Neural progenitor cell (in vitro differentiated cells): ENCODE measurements at regions not wholly inside any gene's neighbourhood (a gene's known extent, or its start where the extent isn't known, plus 50 kb on each side); places are given as distances from the start of the nearest gene placed in this dataset.

ENCODE experiments used
- CTCF ChIP-seq: fragments of 200-600 bp; sonication (generic); IDR thresholded peaks from 2 replicates; pipeline ENCODE4 v1.5.1; 2017; ENCODE audit warnings: antibody characterized with exemption, mild to moderate bottlenecking
- EZH2 ChIP-seq: fragments of 200-600 bp; sonication (generic); IDR thresholded peaks from 2 replicates; pipeline ENCODE4 v1.6.1; 2017; ENCODE audit warnings: antibody characterized with exemption, mild to moderate bottlenecking, moderate library complexity
- EZH2phosphoT487 ChIP-seq: fragments of 200-600 bp; sonication (generic); IDR thresholded peaks from 2 replicates; pipeline ENCODE4 v1.6.1; 2017; ENCODE audit warnings: antibody characterized with exemption

- TF ChIP-seq EZH2 (no peak), CTCF (no peak), EZH2phosphoT487 (no peak)
These were observed 506.8 kb upstream of the PPP2R3A start for GRCh38 chr3:135458541-135459322.
